ENCODE measurements at regions not wholly inside any gene's neighbourhood (a gene's known extent, or its start where the extent isn't known, plus 50 kb on each side); places are given as distances from the start of the nearest gene placed in this dataset.

DNA sequence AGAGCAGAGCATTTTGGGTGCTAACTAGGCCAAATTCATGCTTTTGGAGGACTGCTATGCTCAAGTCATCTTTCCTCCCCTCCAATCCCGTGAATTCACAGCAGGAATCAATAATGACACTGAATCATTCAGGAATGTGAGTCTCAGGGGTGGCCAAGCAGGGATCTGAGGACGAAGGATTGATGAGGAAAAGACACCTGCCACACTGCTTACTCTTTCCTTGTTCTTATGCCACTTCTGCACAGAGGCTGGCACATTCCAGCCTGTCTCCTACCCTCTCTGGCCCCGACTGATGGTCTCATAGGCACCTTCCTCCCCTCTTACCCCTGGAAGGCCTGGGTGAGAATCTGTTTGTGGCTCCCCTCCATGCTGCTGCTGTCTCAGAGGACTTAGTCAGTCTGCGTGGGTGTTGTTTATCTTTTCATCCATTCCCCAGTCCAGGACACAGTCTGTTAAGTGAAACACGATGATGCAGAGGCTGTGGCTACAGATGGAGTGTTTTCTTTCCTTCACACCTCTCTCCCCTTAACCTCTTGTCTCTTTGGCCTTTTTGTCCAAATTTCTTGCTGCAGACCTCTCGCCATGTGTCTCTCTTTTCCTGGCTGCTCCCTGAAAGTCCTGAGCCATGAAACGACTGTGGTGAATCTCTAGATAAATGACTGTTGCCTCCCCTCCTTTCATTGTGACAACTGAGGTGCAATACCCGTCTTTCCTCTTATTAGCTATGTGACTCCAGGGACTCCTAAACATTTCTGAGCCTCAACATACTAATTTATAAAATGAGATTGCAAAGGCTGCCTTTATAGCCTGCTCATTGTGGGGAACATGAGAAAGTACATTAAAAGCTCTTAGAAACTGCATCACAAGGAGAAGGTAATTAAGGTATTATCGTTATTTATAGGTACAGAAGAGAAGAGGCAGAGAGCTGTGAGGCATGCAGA is 86.9 kb downstream of the RDH14 start:
- Histone ChIP-seq H3K4me1 (ENCODE audit: control insufficient read depth, extremely low read depth, insufficient read depth, low read length) (peaks cover 12% of the 10 kb centered on the region), H3K36me3 (ENCODE audit: control insufficient read depth, insufficient read depth, low read length) (no peaks in the 10 kb centered on the region), H2AFZ (ENCODE audit: low read length) (peak overlapping the region; percentile 53), H3K9me3 (ENCODE audit: control insufficient read depth, insufficient read depth, low read depth, low read length) (no peaks in the 10 kb centered on the region), H3K4me2 (ENCODE audit: extremely low read depth, insufficient read depth, low read length) (peak overlapping the region; percentile 70), H3K9ac (ENCODE audit: insufficient read depth, low read length) (no peak overlapping the region), H3K79me2 (ENCODE audit: control insufficient read depth, insufficient read depth, low read length) (no peaks in the 10 kb centered on the region), H3K27me3 (ENCODE audit: control insufficient read depth, insufficient read depth, low read length) (no peaks in the 10 kb centered on the region), H3K4me3 (replicated peaks in 1 of 4; ENCODE audit: control extremely low read depth in 1 of 4, insufficient read depth in 1 of 4, low read depth in 3 of 4, low read length in 4 of 4) (no peak overlapping the region), H3K27ac (ENCODE audit: insufficient read depth, low read length) (peak overlapping the region; percentile 67), H4K20me1 (ENCODE audit: control insufficient read depth, extremely low read depth, insufficient read depth, low read length) (no peaks in the 10 kb centered on the region)
- TF ChIP-seq, protein P1, sequence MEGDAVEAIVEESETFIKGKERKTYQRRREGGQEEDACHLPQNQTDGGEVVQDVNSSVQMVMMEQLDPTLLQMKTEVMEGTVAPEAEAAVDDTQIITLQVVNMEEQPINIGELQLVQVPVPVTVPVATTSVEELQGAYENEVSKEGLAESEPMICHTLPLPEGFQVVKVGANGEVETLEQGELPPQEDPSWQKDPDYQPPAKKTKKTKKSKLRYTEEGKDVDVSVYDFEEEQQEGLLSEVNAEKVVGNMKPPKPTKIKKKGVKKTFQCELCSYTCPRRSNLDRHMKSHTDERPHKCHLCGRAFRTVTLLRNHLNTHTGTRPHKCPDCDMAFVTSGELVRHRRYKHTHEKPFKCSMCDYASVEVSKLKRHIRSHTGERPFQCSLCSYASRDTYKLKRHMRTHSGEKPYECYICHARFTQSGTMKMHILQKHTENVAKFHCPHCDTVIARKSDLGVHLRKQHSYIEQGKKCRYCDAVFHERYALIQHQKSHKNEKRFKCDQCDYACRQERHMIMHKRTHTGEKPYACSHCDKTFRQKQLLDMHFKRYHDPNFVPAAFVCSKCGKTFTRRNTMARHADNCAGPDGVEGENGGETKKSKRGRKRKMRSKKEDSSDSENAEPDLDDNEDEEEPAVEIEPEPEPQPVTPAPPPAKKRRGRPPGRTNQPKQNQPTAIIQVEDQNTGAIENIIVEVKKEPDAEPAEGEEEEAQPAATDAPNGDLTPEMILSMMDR (conservative IDR thresholded peaks at IDR 0.05 in 1 of 2, IDR thresholded peaks at IDR 0.05 in 1 of 2; ENCODE audit: low read depth in 1 of 2, low read length in 2 of 2): no peak
- TF ChIP-seq EZH2 (IDR thresholded peaks at IDR 0.05; ENCODE audit: low read length, missing control alignments): no peak
- peak; percentile 80 to 97 for DNase-seq (ENCODE audit: low read depth in 2 of 2)

GRCh38 chr2:18467749-18468360 is 92.6 kb downstream of the RDH14 start:
- no peak overlapping the region for H3K4me2 ChIP-seq (ENCODE audit: extremely low read depth, insufficient read depth, low read length)
- no peak for TF ChIP-seq EZH2 (IDR thresholded peaks at IDR 0.05; ENCODE audit: low read length, missing control alignments)
- TF ChIP-seq, protein P1 (conservative IDR thresholded peaks at IDR 0.05 in 1 of 2, IDR thresholded peaks at IDR 0.05 in 1 of 2; ENCODE audit: low read depth in 1 of 2, low read length in 2 of 2): no peak
- H2AFZ ChIP-seq (ENCODE audit: low read length): no peak overlapping the region
- H3K4me1 ChIP-seq (ENCODE audit: control insufficient read depth, extremely low read depth, insufficient read depth, low read length): no peaks in the 10 kb centered on the region
- peak in 1 of 2 donors; percentile 33 for DNase-seq (ENCODE audit: low read depth in 2 of 2)
- H4K20me1 ChIP-seq (ENCODE audit: control insufficient read depth, extremely low read depth, insufficient read depth, low read length): no peaks in the 10 kb centered on the region
- H3K9me3 ChIP-seq (ENCODE audit: control insufficient read depth, insufficient read depth, low read depth, low read length): no peaks in the 10 kb centered on the region
- no peak overlapping the region for H3K4me3 ChIP-seq (replicated peaks in 1 of 4; ENCODE audit: control extremely low read depth in 1 of 4, insufficient read depth in 1 of 4, low read depth in 3 of 4, low read length in 4 of 4)
- no peaks in the 10 kb centered on the region for H3K27me3 ChIP-seq (ENCODE audit: control insufficient read depth, insufficient read depth, low read length)
- H3K27ac ChIP-seq (ENCODE audit: insufficient read depth, low read length): no peak overlapping the region
- H3K36me3 ChIP-seq (ENCODE audit: control insufficient read depth, insufficient read depth, low read length): no peaks in the 10 kb centered on the region
- H3K9ac ChIP-seq (ENCODE audit: insufficient read depth, low read length): no peak overlapping the region
- H3K79me2 ChIP-seq (ENCODE audit: control insufficient read depth, insufficient read depth, low read length): no peaks in the 10 kb centered on the region

DNA sequence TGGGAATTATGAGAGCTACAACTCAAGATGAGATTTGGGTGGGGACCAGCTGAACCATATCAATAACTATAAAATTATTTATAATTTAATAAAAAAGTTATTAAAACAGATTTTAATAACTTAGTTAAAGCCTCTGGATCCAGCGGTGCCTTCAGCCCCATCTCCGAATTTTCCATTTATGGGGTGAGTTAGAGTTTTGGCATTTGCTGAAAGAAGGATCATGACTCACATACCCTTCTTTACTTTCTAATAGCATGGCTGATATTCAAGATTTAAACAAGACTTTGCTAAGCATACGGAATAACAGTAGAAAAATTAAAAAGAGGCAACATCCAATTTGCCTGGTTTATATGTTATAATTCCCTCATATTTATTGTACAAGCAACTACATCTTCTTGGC is 94.5 kb downstream of the RDH14 start:
- H3K79me2 ChIP-seq (ENCODE audit: control insufficient read depth, insufficient read depth, low read length): no peaks in the 10 kb centered on the region
- TF ChIP-seq EZH2 (IDR thresholded peaks at IDR 0.05; ENCODE audit: low read length, missing control alignments): no peak
- TF ChIP-seq, protein P1 (conservative IDR thresholded peaks at IDR 0.05 in 1 of 2, IDR thresholded peaks at IDR 0.05 in 1 of 2; ENCODE audit: low read depth in 1 of 2, low read length in 2 of 2): no peak
- H3K36me3 ChIP-seq (ENCODE audit: control insufficient read depth, insufficient read depth, low read length): no peaks in the 10 kb centered on the region
- H3K27me3 ChIP-seq (ENCODE audit: control insufficient read depth, insufficient read depth, low read length): no peaks in the 10 kb centered on the region
- H3K9me3 ChIP-seq (ENCODE audit: control insufficient read depth, insufficient read depth, low read depth, low read length): no peaks in the 10 kb centered on the region
- no peak for DNase-seq (ENCODE audit: low read depth in 2 of 2)
- H3K4me1 ChIP-seq (ENCODE audit: control insufficient read depth, extremely low read depth, insufficient read depth, low read length): no peaks in the 10 kb centered on the region
- H2AFZ ChIP-seq (ENCODE audit: low read length): no peak overlapping the region
- no peak overlapping the region for H3K9ac ChIP-seq (ENCODE audit: insufficient read depth, low read length)
- H3K4me2 ChIP-seq (ENCODE audit: extremely low read depth, insufficient read depth, low read length): no peak overlapping the region
- H3K27ac ChIP-seq (ENCODE audit: insufficient read depth, low read length): no peak overlapping the region
- no peaks in the 10 kb centered on the region for H4K20me1 ChIP-seq (ENCODE audit: control insufficient read depth, extremely low read depth, insufficient read depth, low read length)
- H3K4me3 ChIP-seq (replicated peaks in 1 of 4; ENCODE audit: control extremely low read depth in 1 of 4, insufficient read depth in 1 of 4, low read depth in 3 of 4, low read length in 4 of 4): no peak overlapping the region

Data from fibroblast of lung (primary cell).